Hepatocyte (in vitro differentiated cells): ENCODE measurements at regions not wholly inside any gene's neighbourhood (a gene's known extent, or its start where the extent isn't known, plus 50 kb on each side); places are given as distances from the start of the nearest gene placed in this dataset.

Experiments
- CTCF ChIP-seq: fragments of 200-600 bp; sonication (generic); IDR thresholded peaks from 2 replicates; pipeline ENCODE4 v1.5.1; 2016; ENCODE audit warnings: antibody characterized with exemption, mild to moderate bottlenecking; ENCODE audit not compliant: poor library complexity
- EZH2 ChIP-seq: fragments of 200-600 bp; sonication (generic); IDR thresholded peaks from 2 replicates; pipeline ENCODE4 v1.6.1; 2016; ENCODE audit warnings: antibody characterized with exemption, mild to moderate bottlenecking, borderline replicate concordance
- EZH2phosphoT487 ChIP-seq: fragments of 200-600 bp; sonication (generic); IDR thresholded peaks from one replicate; pipeline ENCODE4 v1.6.1; 2018; ENCODE audit warnings: antibody characterized with exemption, mild to moderate bottlenecking, low read depth, moderate library complexity; ENCODE audit not compliant: unreplicated experiment, severe bottlenecking

- TF ChIP-seq CTCF (no peak), EZH2phosphoT487 (no peak), EZH2 (no peak)
Observed at GRCh38 chr4:126738926-126739325, 893.8 kb upstream of the INTU start.
